HL-60 (cell line): ENCODE measurements at regions not wholly inside any gene's neighbourhood (a gene's known extent, or its start where the extent isn't known, plus 50 kb on each side); places are given as distances from the start of the nearest gene placed in this dataset.

Experiments
- CTCF ChIP-seq: IDR thresholded peaks from one replicate; pipeline ENCODE4 v1.5.1; 2011; ENCODE audit warnings: low read length, control low read depth, inconsistent platforms; ENCODE audit not compliant: insufficient read depth
- GABPA ChIP-seq: IDR thresholded peaks from 2 replicates; pipeline ENCODE4 v1.6.1; 2012; ENCODE audit warnings: low read depth
- REST ChIP-seq: IDR thresholded peaks from 2 replicates; pipeline ENCODE4 v1.6.1; 2012; ENCODE audit warnings: low read depth; ENCODE audit not compliant: insufficient replicate concordance
- SPI1 ChIP-seq: IDR thresholded peaks from 2 replicates; pipeline ENCODE4 v1.6.1; 2012; ENCODE audit warnings: low read depth, mild to moderate bottlenecking, borderline replicate concordance

GRCh38 chr4:34791209-34791608, 1453.1 kb downstream of the ARAP2 start:
- TF ChIP-seq CTCF: no peak
- TF ChIP-seq GABPA: no peak
- no peak for TF ChIP-seq REST
- no peak for TF ChIP-seq SPI1
